IMR-90 (cell line): ENCODE measurements at regions not wholly inside any gene's neighbourhood (a gene's known extent, or its start where the extent isn't known, plus 50 kb on each side); places are given as distances from the start of the nearest gene placed in this dataset.

Source experiments
- ELK1 ChIP-seq: fragments of 150-350 bp; IDR thresholded peaks from 2 replicates; pipeline ENCODE4 v1.6.1; 2016; ENCODE audit warnings: low read depth, mild to moderate bottlenecking, low read length, moderate library complexity, borderline replicate concordance
- FOS ChIP-seq: fragments of 150-350 bp; IDR thresholded peaks from 2 replicates; pipeline ENCODE4 v1.6.1; 2016; ENCODE audit warnings: low read depth, low read length
- POLR2A ChIP-seq: IDR thresholded peaks from 2 replicates; pipeline ENCODE4 v1.6.1; 2012; ENCODE audit warnings: mild to moderate bottlenecking, low read depth, low read length
- RAD21 ChIP-seq: IDR thresholded peaks from 2 replicates; pipeline ENCODE4 v1.6.1; 2012; ENCODE audit warnings: low read length, improper control_type of control experiment
- TF ChIP-seq, protein P1 (sequence below): conservative IDR thresholded peaks from 2 replicates; pipeline ENCODE4 v1.5.1; 2012; ENCODE audit warnings: mild to moderate bottlenecking, low read depth, low read length, improper control_type of control experiment

DNA sequence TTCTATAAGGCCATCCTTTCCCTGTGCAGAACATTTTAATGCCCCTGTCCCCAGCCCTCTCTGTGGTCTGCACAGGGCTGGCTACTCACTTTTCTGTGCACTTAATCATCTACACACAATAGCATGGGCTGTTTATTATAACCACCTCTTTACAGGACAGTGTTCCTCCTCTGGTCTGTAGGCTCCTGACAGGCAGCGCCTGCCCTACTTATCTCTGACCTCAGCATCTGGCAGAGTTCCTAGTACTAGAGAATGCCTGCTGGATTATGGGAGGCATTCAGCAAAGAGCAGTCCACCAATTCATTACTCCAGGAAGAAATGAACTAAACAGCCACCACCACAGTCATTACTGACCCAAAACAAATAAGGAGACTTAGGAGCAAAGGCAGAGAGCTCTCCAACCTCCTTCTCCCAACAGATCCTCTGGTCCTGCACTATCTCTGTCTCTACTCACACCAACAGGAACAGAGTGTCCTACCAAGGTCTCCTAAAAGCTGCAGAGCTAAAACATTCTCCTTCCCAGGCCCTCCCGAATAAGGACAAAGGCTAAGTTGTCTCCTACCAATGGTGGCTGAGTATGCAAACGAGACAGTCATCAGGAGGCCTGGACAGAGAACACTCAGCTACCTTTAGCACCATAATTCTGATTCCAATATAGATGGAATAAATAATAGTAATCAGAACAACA lies 279.2 kb downstream of the QDPR start:
- TF ChIP-seq ELK1 (no peak), FOS (no peak), POLR2A (no peak), RAD21 (no peak)
- TF ChIP-seq, protein P1, sequence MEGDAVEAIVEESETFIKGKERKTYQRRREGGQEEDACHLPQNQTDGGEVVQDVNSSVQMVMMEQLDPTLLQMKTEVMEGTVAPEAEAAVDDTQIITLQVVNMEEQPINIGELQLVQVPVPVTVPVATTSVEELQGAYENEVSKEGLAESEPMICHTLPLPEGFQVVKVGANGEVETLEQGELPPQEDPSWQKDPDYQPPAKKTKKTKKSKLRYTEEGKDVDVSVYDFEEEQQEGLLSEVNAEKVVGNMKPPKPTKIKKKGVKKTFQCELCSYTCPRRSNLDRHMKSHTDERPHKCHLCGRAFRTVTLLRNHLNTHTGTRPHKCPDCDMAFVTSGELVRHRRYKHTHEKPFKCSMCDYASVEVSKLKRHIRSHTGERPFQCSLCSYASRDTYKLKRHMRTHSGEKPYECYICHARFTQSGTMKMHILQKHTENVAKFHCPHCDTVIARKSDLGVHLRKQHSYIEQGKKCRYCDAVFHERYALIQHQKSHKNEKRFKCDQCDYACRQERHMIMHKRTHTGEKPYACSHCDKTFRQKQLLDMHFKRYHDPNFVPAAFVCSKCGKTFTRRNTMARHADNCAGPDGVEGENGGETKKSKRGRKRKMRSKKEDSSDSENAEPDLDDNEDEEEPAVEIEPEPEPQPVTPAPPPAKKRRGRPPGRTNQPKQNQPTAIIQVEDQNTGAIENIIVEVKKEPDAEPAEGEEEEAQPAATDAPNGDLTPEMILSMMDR: no peak
